Ishikawa (cell line): ENCODE measurements at regions not wholly inside any gene's neighbourhood (a gene's known extent, or its start where the extent isn't known, plus 50 kb on each side); places are given as distances from the start of the nearest gene placed in this dataset.

Experiments used
- CEBPB ChIP-seq: IDR thresholded peaks from 2 replicates; pipeline ENCODE4 v1.6.1; 2012
- CREB1 ChIP-seq: IDR thresholded peaks from 2 replicates; pipeline ENCODE4 v1.6.1; 2012; ENCODE audit warnings: low read depth
- EGR1 ChIP-seq: IDR thresholded peaks from 2 replicates; pipeline ENCODE4 v1.6.1; 2012
- EP300 ChIP-seq: IDR thresholded peaks from 2 replicates; pipeline ENCODE4 v1.6.1; 2012; ENCODE audit warnings: borderline replicate concordance
- FOXM1 ChIP-seq: IDR thresholded peaks from 2 replicates; pipeline ENCODE4 v1.6.1; 2012; ENCODE audit warnings: low read depth, borderline replicate concordance
- NFIC ChIP-seq: IDR thresholded peaks from 2 replicates; pipeline ENCODE4 v1.6.1; 2012
- RAD21 ChIP-seq: IDR thresholded peaks from 2 replicates; pipeline ENCODE4 v1.6.1; 2012; ENCODE audit warnings: low read depth
- TAF1 ChIP-seq: IDR thresholded peaks from 2 replicates; pipeline ENCODE4 v1.6.1; 2012; ENCODE audit warnings: low read depth, mild to moderate bottlenecking
- TCF12 ChIP-seq: IDR thresholded peaks from 2 replicates; pipeline ENCODE4 v1.6.1; 2012; ENCODE audit warnings: low read depth
- TEAD4 ChIP-seq: IDR thresholded peaks from 2 replicates; pipeline ENCODE4 v1.6.1; 2012
- YY1 ChIP-seq: IDR thresholded peaks from 2 replicates; pipeline ENCODE4 v1.6.1; 2012; ENCODE audit warnings: low read depth
- ZBTB7A ChIP-seq: IDR thresholded peaks from 2 replicates; pipeline ENCODE4 v1.6.1; 2012; ENCODE audit warnings: low read depth
- TF ChIP-seq, protein P1 (sequence below): IDR thresholded peaks from 2 replicates; pipeline ENCODE4 v1.6.1; 2012
- TF ChIP-seq, protein P2 (sequence below): IDR thresholded peaks from 2 replicates; pipeline ENCODE4 v1.6.1; 2012; ENCODE audit warnings: low read depth, mild to moderate bottlenecking

DNA sequence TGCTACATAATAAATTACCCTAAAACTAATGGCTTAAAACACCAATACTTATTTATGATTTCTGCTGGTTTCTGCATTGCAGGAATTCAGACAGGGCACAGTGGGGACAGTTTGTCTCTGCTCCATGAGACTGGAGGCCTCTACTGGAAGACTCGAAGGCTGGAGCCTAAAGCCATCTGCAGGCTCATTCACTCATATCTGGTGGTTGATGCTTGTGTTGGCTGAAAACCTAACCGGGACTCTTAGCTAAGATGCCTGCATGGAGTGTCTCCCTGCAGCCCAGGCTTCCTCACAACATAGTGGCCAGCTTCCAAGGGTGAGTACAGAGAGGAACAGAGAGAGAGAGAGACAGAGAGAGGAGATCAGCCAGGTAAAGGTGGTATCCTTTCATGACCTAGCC lies 195.5 kb upstream of the FOXA2 start:
- TF ChIP-seq ZBTB7A (no peak), CREB1 (no peak), EP300 (no peak), TEAD4 (no peak), FOXM1 (no peak), YY1 (no peak), CEBPB (no peak), RAD21 (no peak), TCF12 (no peak), TAF1 (no peak), EGR1 (no peak), NFIC (no peak)
- TF ChIP-seq, protein P1, sequence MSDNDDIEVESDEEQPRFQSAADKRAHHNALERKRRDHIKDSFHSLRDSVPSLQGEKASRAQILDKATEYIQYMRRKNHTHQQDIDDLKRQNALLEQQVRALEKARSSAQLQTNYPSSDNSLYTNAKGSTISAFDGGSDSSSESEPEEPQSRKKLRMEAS = no peak
- TF ChIP-seq, protein P2, sequence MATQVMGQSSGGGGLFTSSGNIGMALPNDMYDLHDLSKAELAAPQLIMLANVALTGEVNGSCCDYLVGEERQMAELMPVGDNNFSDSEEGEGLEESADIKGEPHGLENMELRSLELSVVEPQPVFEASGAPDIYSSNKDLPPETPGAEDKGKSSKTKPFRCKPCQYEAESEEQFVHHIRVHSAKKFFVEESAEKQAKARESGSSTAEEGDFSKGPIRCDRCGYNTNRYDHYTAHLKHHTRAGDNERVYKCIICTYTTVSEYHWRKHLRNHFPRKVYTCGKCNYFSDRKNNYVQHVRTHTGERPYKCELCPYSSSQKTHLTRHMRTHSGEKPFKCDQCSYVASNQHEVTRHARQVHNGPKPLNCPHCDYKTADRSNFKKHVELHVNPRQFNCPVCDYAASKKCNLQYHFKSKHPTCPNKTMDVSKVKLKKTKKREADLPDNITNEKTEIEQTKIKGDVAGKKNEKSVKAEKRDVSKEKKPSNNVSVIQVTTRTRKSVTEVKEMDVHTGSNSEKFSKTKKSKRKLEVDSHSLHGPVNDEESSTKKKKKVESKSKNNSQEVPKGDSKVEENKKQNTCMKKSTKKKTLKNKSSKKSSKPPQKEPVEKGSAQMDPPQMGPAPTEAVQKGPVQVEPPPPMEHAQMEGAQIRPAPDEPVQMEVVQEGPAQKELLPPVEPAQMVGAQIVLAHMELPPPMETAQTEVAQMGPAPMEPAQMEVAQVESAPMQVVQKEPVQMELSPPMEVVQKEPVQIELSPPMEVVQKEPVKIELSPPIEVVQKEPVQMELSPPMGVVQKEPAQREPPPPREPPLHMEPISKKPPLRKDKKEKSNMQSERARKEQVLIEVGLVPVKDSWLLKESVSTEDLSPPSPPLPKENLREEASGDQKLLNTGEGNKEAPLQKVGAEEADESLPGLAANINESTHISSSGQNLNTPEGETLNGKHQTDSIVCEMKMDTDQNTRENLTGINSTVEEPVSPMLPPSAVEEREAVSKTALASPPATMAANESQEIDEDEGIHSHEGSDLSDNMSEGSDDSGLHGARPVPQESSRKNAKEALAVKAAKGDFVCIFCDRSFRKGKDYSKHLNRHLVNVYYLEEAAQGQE = no peak
